ENCODE measurements at regions not wholly inside any gene's neighbourhood (a gene's known extent, or its start where the extent isn't known, plus 50 kb on each side); places are given as distances from the start of the nearest gene placed in this dataset.

DNA sequence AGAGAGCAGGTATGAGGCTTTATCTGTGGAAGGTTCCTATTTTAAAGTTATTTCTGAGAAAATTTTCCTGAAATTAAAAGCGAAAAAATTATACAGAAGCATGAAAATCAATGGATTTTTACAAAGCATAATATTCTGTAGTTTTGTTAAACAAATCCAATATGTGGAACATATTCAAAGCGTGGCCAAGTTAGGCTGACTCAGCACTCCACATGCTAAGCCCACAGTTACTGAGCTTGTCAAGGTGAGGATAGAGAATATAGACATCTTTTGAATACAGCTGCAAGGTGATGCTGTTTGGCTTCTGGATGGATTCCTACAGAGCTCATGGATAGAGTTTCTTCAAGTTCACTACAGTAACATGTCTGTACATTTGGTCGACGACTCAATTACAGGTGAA is 302.5 kb downstream of the C3orf38 start:
- ChIA-PET CTCF (no interaction called here), POLR2A (no interaction called here)
- DNase-seq (ENCODE audit: low read depth, low spot score), result no peak
- no peak overlapping the region for H3K4me3 ChIP-seq (ENCODE audit: low read depth, low read length)
- TF ChIP-seq, protein P1, sequence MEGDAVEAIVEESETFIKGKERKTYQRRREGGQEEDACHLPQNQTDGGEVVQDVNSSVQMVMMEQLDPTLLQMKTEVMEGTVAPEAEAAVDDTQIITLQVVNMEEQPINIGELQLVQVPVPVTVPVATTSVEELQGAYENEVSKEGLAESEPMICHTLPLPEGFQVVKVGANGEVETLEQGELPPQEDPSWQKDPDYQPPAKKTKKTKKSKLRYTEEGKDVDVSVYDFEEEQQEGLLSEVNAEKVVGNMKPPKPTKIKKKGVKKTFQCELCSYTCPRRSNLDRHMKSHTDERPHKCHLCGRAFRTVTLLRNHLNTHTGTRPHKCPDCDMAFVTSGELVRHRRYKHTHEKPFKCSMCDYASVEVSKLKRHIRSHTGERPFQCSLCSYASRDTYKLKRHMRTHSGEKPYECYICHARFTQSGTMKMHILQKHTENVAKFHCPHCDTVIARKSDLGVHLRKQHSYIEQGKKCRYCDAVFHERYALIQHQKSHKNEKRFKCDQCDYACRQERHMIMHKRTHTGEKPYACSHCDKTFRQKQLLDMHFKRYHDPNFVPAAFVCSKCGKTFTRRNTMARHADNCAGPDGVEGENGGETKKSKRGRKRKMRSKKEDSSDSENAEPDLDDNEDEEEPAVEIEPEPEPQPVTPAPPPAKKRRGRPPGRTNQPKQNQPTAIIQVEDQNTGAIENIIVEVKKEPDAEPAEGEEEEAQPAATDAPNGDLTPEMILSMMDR (IDR thresholded peaks at IDR 0.05; ENCODE audit: insufficient read depth, low read length, missing control alignments), result no peak

DNA sequence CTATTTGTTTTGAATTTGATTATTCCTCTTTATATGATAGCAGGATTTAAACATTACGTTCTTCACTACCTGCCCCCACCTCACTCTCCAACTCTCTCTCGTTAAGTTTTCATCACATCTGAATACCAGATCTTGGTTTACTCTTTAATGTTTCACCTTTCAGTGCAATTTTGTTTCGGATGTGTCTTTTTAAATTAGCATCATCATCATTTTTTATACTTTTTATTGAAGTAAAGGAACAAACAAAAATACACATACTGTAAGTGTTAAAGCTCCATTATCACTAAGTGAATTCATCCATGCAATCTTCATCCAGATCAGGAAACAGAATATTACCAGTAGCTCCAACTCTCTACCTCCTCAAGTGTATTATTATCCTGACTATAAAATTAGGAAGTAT is 310.6 kb downstream of the C3orf38 start:
- TF ChIP-seq, protein P1 (IDR thresholded peaks at IDR 0.05; ENCODE audit: insufficient read depth, low read length, missing control alignments), result no peak
- ChIA-PET CTCF (no interaction called here), POLR2A (no interaction called here)
- DNase-seq (ENCODE audit: low read depth, low spot score), result no peak
- no peak overlapping the region for H3K4me3 ChIP-seq (ENCODE audit: low read depth, low read length)

DNA sequence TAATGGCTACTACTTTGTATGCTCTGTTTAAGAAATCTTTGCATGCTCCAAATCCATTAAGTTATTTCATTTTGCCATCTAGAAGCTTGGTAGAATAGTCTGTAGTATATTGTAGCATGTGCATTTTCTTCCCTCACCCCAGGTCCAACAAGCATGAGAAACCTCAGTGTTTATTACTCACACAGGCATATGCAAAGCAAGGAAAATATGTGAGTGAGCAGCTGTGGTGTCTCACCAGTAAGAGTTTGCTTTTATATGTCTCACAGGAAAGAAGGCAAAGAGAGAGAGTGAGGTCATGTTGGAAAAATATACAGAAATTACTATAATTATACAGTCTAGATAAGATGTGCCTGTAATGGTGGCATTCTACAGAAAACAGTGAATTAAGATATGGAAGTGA is 312.5 kb downstream of the C3orf38 start:
- DNase-seq (ENCODE audit: low read depth, low spot score), result no peak
- TF ChIP-seq, protein P1 (IDR thresholded peaks at IDR 0.05; ENCODE audit: insufficient read depth, low read length, missing control alignments), result no peak
- H3K4me3 ChIP-seq (ENCODE audit: low read depth, low read length), result no peak overlapping the region
- POLR2A ChIA-PET, result no interaction called here
- CTCF ChIA-PET, result no interaction called here

DNA sequence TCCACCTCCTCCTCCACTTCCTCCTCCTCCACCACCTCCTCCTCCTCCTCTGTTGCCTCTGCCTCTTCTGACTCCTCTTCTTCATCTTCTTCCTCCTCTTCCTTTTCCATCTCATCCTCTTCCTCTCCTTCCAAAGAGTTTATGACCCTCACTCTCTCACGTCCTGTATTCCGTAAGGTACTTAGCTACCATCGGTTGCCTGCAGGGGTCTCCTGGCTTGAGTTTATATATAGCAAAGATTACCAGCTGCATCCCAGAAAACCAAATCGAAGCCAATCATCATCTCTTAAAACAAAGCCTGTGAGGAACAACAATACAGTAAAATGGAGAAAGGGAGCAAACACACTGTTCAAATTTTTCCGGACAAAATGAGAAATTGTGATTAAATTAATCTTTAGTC is 317.4 kb downstream of the C3orf38 start:
- no peak overlapping the region for H3K4me3 ChIP-seq (ENCODE audit: low read depth, low read length)
- ChIA-PET CTCF (no interaction called here), POLR2A (no interaction called here)
- DNase-seq (ENCODE audit: low read depth, low spot score), result no peak
- TF ChIP-seq, protein P1 (IDR thresholded peaks at IDR 0.05; ENCODE audit: insufficient read depth, low read length, missing control alignments), result no peak

DNA sequence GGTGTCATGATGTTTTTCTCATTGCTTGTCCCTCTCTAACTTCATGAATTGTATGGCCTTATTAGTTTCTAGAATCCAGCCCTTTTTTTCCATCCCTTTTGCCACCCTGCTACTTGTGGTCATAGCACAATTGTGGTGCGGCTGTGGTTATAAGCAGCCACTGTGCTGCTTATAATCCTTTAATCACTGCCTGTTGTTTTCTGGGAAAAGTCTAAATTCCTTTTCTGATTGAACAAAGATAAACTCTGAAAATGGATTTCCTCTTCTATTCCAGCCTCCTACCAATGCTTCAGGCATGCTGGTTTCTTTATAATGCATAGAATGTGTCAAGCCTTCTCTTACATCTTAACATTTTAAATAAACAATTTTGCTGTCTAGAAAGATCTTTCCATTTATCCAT is 319.5 kb downstream of the C3orf38 start:
- no peak for DNase-seq (ENCODE audit: low read depth, low spot score)
- TF ChIP-seq, protein P1 (IDR thresholded peaks at IDR 0.05; ENCODE audit: insufficient read depth, low read length, missing control alignments), result no peak
- POLR2A ChIA-PET, result no interaction called here
- CTCF ChIA-PET, result no interaction called here
- H3K4me3 ChIP-seq (ENCODE audit: low read depth, low read length), result no peak overlapping the region

DNA sequence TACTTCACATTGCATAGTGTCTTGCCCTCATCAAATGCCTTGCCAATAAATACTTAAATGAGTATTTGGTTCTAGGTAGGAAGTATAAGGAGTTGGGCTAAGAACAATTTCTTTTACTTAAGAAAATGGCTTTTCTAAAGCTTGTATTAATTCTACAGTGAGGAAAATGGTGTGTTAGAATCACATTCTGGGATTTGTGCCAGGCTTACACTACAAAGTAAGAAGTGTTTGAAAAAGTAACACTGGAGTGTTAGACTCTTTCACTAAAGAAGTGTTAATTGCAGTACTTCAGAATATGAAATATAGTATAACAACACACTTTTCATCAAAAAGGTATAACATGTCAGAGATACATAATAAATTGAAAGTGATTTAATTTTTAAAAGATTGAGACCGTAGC is 328.7 kb downstream of the C3orf38 start:
- CTCF ChIA-PET, result no interaction called here
- DNase-seq (ENCODE audit: low read depth, low spot score), result no peak
- no peak overlapping the region for H3K4me3 ChIP-seq (ENCODE audit: low read depth, low read length)
- TF ChIP-seq, protein P1 (IDR thresholded peaks at IDR 0.05; ENCODE audit: insufficient read depth, low read length, missing control alignments), result no peak
- POLR2A ChIA-PET, result no interaction called here
